Liver (tissue), 8 donors: ENCODE measurements at regions not wholly inside any gene's neighbourhood (a gene's known extent, or its start where the extent isn't known, plus 50 kb on each side); places are given as distances from the start of the nearest gene placed in this dataset.

Source experiments
- DNase-seq: peaks from one replicate; pipeline ENCODE4 v3.0.0-alpha.2; 2017; ENCODE audit warnings: low spot score
- H3K27ac ChIP-seq, 2 donors: one replicate each; pipeline ENCODE4 v1.7.0; 2013; ENCODE audit warnings: inconsistent platforms in 2 of 2, low read length in 2 of 2, control low read depth in 1 of 2, low read depth in 1 of 2, mild to moderate bottlenecking in 1 of 2
- H3K27me3 ChIP-seq, 4 donors: one replicate each; pipeline versions ENCODE4 v1.6.1 to v1.7.0; 2013; ENCODE audit warnings: low read length in 3 of 4, inconsistent platforms in 1 of 4, mild to moderate bottlenecking in 1 of 4, moderate library complexity in 1 of 4; ENCODE audit not compliant: control insufficient read depth in 4 of 4, insufficient read depth in 4 of 4
- H3K36me3 ChIP-seq, 4 donors: one replicate each; pipeline versions ENCODE4 v1.6.1 to v1.7.0; 2013; ENCODE audit warnings: low read length in 3 of 4, mild to moderate bottlenecking in 3 of 4, low read depth in 1 of 4, moderate library complexity in 1 of 4; ENCODE audit not compliant: control insufficient read depth in 4 of 4, insufficient read depth in 3 of 4
- H3K4me1 ChIP-seq, 4 donors: one replicate each; pipeline versions ENCODE4 v1.6.1 to v1.7.0; 2013; ENCODE audit warnings: low read length in 3 of 4, mild to moderate bottlenecking in 3 of 4, moderate library complexity in 1 of 4; ENCODE audit not compliant: control insufficient read depth in 4 of 4, insufficient read depth in 4 of 4
- H3K4me3 ChIP-seq, 3 donors: one replicate each; pipeline versions ENCODE4 v1.6.1 to v1.7.0; 2013; ENCODE audit warnings: low read length in 3 of 3, control low read depth in 1 of 3, low read depth in 1 of 3, mild to moderate bottlenecking in 1 of 3
- H3K9ac ChIP-seq, 2 donors: one replicate each; pipeline ENCODE4 v1.7.0; 2013; ENCODE audit warnings: low read length in 2 of 2, mild to moderate bottlenecking in 2 of 2, moderate library complexity in 2 of 2, control low read depth in 1 of 2, low read depth in 1 of 2
- H3K9me3 ChIP-seq, 4 donors: one replicate each; pipeline versions ENCODE4 v1.6.1 to v1.7.0; 2013; ENCODE audit warnings: low read length in 3 of 4; ENCODE audit not compliant: control insufficient read depth in 4 of 4
- EGR1 ChIP-seq, 2 donors: IDR thresholded peaks; 2 replicates each; pipeline ENCODE4 v1.6.1; 2016 to 2018; ENCODE audit warnings: antibody characterized with exemption in 2 of 2, low read depth in 2 of 2
- FOXA1 ChIP-seq: IDR thresholded peaks from 2 replicates; pipeline ENCODE4 v1.6.1; 2016; ENCODE audit warnings: antibody characterized with exemption
- FOXA2 ChIP-seq: IDR thresholded peaks from 2 replicates; pipeline ENCODE4 v1.6.1; 2016; ENCODE audit warnings: antibody characterized with exemption
- GABPA ChIP-seq, 2 donors: IDR thresholded peaks in 1 of 2; conservative IDR thresholded peaks in 1 of 2; 2 replicates each; pipeline ENCODE4 v1.6.1; 2016; ENCODE audit warnings: antibody characterized with exemption in 2 of 2, mild to moderate bottlenecking in 1 of 2, moderate library complexity in 1 of 2
- HNF4A ChIP-seq, 2 donors: conservative IDR thresholded peaks; 2 replicates each; pipeline ENCODE4 v1.6.1; 2016; ENCODE audit warnings: antibody characterized with exemption in 2 of 2, mild to moderate bottlenecking in 2 of 2
- HNF4G ChIP-seq: IDR thresholded peaks from 2 replicates; pipeline ENCODE4 v1.6.1; 2016; ENCODE audit warnings: antibody characterized with exemption
- JUND ChIP-seq, 2 donors: IDR thresholded peaks; 2 replicates each; pipeline ENCODE4 v1.6.1; 2016; ENCODE audit warnings: antibody characterized with exemption in 2 of 2
- RAD21 ChIP-seq, 2 donors: IDR thresholded peaks; 2 replicates each; pipeline ENCODE4 v1.6.1; 2016; ENCODE audit warnings: antibody characterized with exemption in 2 of 2, mild to moderate bottlenecking in 2 of 2
- RXRA ChIP-seq, 2 donors: IDR thresholded peaks; 2 replicates each; pipeline ENCODE4 v1.6.1; 2017 to 2018; ENCODE audit warnings: antibody characterized with exemption in 2 of 2, mild to moderate bottlenecking in 1 of 2
- SP1 ChIP-seq: IDR thresholded peaks from 2 replicates; pipeline ENCODE4 v1.6.1; 2018; ENCODE audit warnings: antibody characterized with exemption, mild to moderate bottlenecking
- TAF1 ChIP-seq: conservative IDR thresholded peaks from 2 replicates; pipeline ENCODE4 v1.6.1; 2016; ENCODE audit warnings: antibody characterized with exemption, mild to moderate bottlenecking
- YY1 ChIP-seq: IDR thresholded peaks from 2 replicates; pipeline ENCODE4 v1.6.1; 2016; ENCODE audit warnings: antibody characterized with exemption, mild to moderate bottlenecking
- WGBS: extraction: QIAGEN DNeasy Blood & Tissue Kit; methylation state at CpG from one replicate; pipeline ENCODE4 v1.1.7; 2013; 5-methylcytosine and 5-hydroxymethylcytosine counted together
- TF ChIP-seq, protein P1 (sequence below): IDR thresholded peaks from 2 replicates; pipeline ENCODE4 v1.6.1; 2016; ENCODE audit warnings: antibody characterized with exemption, mild to moderate bottlenecking
- TF ChIP-seq, protein P2 (sequence below): IDR thresholded peaks from 2 replicates; pipeline ENCODE4 v1.6.1; 2016; ENCODE audit warnings: antibody characterized with exemption
- TF ChIP-seq, protein P3 (sequence below): IDR thresholded peaks from 2 replicates; pipeline ENCODE4 v1.6.1; 2016; ENCODE audit warnings: antibody characterized with exemption
- TF ChIP-seq, protein P4 (sequence below): fragments of 150-350 bp; IDR thresholded peaks from 2 replicates; pipeline ENCODE4 v1.5.1; 2017; ENCODE audit warnings: improper control_type of control experiment, low read depth, low read length; ENCODE audit not compliant: missing input control
- donor health status: healthy.
- donor health status: healthy.
- donor health status: healthy.
- donor health status: healthy.
- donor health status: healthy.

DNA sequence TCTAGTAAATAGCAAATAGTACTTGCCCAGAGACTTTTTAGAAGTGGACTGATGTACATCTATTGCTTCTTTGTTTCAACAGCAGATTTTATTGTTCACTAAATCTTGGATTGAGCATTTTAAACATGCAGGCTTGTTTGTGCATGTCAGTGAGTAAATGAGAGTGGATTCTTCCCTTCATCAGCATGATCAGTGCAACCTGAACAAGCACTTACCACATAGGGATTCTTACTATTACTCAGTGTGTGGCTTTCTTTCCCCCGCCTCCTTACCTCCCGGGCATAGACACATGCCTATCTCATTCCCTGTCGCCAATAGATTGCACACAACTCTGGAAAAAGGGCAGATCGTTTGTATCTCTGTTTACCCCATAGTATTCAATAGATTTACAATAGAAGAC is 197.5 kb downstream of the C11orf87 start:
- WGBS, result 72% methylated on average over 4 of the region's 4 CpGs
- TF ChIP-seq RXRA (IDR thresholded peaks at IDR 0.05), result no peak
- Histone ChIP-seq H3K36me3 (no peaks in the 10 kb centered on the region), H3K9me3 (peaks cover 0 to 3% (median 0%) of the 10 kb centered on the region in 4 donors), H3K9ac (no peak overlapping the region), H3K4me3 (no peak overlapping the region), H3K4me1 (no peaks in the 10 kb centered on the region), H3K27ac (no peak overlapping the region), H3K27me3 (no peaks in the 10 kb centered on the region)
- no peak for DNase-seq

DNA sequence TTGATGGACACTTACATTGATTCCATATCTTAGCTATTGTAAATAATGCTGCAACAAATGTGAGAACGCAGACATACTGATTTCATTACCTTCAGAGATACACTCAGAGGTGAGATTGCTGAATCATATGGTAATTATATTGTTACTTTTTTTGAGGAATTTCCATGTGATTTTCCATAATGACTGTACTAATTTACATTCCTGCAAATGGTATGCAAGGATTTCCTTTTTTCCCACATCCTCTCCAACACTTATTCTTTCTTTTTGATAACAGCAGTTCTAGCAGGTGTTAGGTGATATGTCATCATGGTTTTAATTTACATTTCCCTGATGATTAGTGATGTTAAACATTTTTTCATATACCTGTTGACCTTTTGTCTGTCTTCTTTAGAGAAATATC is 207.7 kb downstream of the C11orf87 start:
- Histone ChIP-seq H3K9ac (no peak overlapping the region), H3K9me3 (no peaks in the 10 kb centered on the region), H3K36me3 (no peaks in the 10 kb centered on the region), H3K27ac (no peak overlapping the region), H3K27me3 (no peaks in the 10 kb centered on the region), H3K4me3 (no peak overlapping the region), H3K4me1 (no peaks in the 10 kb centered on the region)
- DNase-seq, result no peak
- 73% methylated on average over 1 of the region's 1 CpG for WGBS
- no peak for TF ChIP-seq HNF4A (conservative IDR thresholded peaks at IDR 0.05)
- no peak for TF ChIP-seq HNF4G
- no peak for TF ChIP-seq FOXA2
- TF ChIP-seq, protein P1, sequence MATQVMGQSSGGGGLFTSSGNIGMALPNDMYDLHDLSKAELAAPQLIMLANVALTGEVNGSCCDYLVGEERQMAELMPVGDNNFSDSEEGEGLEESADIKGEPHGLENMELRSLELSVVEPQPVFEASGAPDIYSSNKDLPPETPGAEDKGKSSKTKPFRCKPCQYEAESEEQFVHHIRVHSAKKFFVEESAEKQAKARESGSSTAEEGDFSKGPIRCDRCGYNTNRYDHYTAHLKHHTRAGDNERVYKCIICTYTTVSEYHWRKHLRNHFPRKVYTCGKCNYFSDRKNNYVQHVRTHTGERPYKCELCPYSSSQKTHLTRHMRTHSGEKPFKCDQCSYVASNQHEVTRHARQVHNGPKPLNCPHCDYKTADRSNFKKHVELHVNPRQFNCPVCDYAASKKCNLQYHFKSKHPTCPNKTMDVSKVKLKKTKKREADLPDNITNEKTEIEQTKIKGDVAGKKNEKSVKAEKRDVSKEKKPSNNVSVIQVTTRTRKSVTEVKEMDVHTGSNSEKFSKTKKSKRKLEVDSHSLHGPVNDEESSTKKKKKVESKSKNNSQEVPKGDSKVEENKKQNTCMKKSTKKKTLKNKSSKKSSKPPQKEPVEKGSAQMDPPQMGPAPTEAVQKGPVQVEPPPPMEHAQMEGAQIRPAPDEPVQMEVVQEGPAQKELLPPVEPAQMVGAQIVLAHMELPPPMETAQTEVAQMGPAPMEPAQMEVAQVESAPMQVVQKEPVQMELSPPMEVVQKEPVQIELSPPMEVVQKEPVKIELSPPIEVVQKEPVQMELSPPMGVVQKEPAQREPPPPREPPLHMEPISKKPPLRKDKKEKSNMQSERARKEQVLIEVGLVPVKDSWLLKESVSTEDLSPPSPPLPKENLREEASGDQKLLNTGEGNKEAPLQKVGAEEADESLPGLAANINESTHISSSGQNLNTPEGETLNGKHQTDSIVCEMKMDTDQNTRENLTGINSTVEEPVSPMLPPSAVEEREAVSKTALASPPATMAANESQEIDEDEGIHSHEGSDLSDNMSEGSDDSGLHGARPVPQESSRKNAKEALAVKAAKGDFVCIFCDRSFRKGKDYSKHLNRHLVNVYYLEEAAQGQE, result no peak
- TF ChIP-seq JUND (IDR thresholded peaks at IDR 0.05), result no peak
- TF ChIP-seq, protein P2, sequence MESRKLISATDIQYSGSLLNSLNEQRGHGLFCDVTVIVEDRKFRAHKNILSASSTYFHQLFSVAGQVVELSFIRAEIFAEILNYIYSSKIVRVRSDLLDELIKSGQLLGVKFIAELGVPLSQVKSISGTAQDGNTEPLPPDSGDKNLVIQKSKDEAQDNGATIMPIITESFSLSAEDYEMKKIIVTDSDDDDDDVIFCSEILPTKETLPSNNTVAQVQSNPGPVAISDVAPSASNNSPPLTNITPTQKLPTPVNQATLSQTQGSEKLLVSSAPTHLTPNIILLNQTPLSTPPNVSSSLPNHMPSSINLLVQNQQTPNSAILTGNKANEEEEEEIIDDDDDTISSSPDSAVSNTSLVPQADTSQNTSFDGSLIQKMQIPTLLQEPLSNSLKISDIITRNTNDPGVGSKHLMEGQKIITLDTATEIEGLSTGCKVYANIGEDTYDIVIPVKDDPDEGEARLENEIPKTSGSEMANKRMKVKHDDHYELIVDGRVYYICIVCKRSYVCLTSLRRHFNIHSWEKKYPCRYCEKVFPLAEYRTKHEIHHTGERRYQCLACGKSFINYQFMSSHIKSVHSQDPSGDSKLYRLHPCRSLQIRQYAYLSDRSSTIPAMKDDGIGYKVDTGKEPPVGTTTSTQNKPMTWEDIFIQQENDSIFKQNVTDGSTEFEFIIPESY, result no peak
- no peak for TF ChIP-seq RXRA (IDR thresholded peaks at IDR 0.05)
- no peak for TF ChIP-seq EGR1 (IDR thresholded peaks at IDR 0.05; ENCODE audit: low read depth in 2 of 2)
- TF ChIP-seq YY1, result no peak
- no peak for TF ChIP-seq FOXA1
- TF ChIP-seq TAF1, result no peak
- TF ChIP-seq, protein P3, sequence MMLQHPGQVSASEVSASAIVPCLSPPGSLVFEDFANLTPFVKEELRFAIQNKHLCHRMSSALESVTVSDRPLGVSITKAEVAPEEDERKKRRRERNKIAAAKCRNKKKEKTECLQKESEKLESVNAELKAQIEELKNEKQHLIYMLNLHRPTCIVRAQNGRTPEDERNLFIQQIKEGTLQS, result no peak
- no peak for TF ChIP-seq SP1
- TF ChIP-seq, protein P4, sequence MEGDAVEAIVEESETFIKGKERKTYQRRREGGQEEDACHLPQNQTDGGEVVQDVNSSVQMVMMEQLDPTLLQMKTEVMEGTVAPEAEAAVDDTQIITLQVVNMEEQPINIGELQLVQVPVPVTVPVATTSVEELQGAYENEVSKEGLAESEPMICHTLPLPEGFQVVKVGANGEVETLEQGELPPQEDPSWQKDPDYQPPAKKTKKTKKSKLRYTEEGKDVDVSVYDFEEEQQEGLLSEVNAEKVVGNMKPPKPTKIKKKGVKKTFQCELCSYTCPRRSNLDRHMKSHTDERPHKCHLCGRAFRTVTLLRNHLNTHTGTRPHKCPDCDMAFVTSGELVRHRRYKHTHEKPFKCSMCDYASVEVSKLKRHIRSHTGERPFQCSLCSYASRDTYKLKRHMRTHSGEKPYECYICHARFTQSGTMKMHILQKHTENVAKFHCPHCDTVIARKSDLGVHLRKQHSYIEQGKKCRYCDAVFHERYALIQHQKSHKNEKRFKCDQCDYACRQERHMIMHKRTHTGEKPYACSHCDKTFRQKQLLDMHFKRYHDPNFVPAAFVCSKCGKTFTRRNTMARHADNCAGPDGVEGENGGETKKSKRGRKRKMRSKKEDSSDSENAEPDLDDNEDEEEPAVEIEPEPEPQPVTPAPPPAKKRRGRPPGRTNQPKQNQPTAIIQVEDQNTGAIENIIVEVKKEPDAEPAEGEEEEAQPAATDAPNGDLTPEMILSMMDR, result no peak
- no peak for TF ChIP-seq GABPA (IDR thresholded peaks at IDR 0.05 in 1 of 2, conservative IDR thresholded peaks at IDR 0.05 in 1 of 2)
- TF ChIP-seq RAD21 (IDR thresholded peaks at IDR 0.05), result no peak
